Activated CD8-positive, alpha-beta T cell treated with anti-CD3 and anti-CD28 coated beads, Interleukin-2, amount 10 ng/mL, durations not matched to agents 7 days and 5 days (primary cell): ENCODE measurements at regions not wholly inside any gene's neighbourhood (a gene's known extent, or its start where the extent isn't known, plus 50 kb on each side); places are given as distances from the start of the nearest gene placed in this dataset.
"Not testable (repeated sequence)": the region's sequence is repeated elsewhere in the genome, so short reads cannot be mapped to it uniquely, and the experiment has no call there.

ENCODE experiments used
- ATAC-seq: fragments of 150-1000 bp; cut with Tn5 transposase; one replicate; pipeline ENCODE4 v1.10.0; 2021; ENCODE audit warnings: moderate library complexity
- CTCF ChIA-PET: fragments of 350-600 bp; sonication (Branson Sonifier 250); formaldehyde crosslinking; loops from one replicate; lab custom pipeline; 2021; ENCODE audit warnings: antibody characterized with exemption; lab: Charles Lee
- POLR2A ChIA-PET: fragments of 350-600 bp; sonication (Branson Sonifier 250); formaldehyde crosslinking; loops from one replicate; lab custom pipeline; 2021; ENCODE audit warnings: antibody characterized with exemption; lab: Charles Lee
- DNase-seq: peaks from one replicate; pipeline ENCODE4 v3.0.0-alpha.2; 2020
- H3K27ac Mint-ChIP-seq: one replicate; pipeline ENCODE4 v1.8.0; 2021; ENCODE audit warnings: mild to moderate bottlenecking, mixed read lengths
- H3K27me3 Mint-ChIP-seq: one replicate; pipeline ENCODE4 v1.8.0; 2021; ENCODE audit warnings: low read depth, mixed read lengths
- H3K36me3 Mint-ChIP-seq: one replicate; pipeline ENCODE4 v1.8.0; 2021; ENCODE audit warnings: low read depth, mixed read lengths
- H3K4me1 Mint-ChIP-seq: one replicate; pipeline ENCODE4 v1.8.0; 2021; ENCODE audit warnings: low read depth, mixed read lengths
- H3K4me3 Mint-ChIP-seq: one replicate; pipeline ENCODE4 v1.8.0; 2021; ENCODE audit warnings: mild to moderate bottlenecking, mixed read lengths
- H3K9me3 Mint-ChIP-seq: one replicate; pipeline ENCODE4 v1.8.0; 2022; ENCODE audit warnings: mixed read lengths; ENCODE audit not compliant: insufficient read depth

DNA sequence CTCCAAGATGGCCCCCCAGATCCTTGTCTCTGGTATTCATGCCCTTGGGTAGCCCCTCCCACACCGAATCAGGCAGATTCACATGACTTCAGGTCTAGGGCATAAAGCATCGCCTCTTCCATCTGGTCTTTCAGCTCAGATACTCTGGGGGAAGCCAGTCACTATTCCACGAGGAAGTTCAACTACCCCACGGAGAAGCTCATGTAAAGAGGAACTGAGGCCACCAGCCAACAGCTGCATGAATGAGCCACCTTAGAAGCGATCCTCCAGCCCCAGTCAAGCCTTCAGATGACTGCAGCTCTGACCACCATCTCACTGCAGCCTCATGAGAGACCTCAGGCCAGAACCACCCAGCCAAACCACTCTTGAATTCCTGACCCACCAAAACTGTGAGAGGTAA, 54.1 kb downstream of the SOCS3 start:
- ChIA-PET CTCF (no interaction called here), POLR2A (no interaction called here)
- peaks cover 6% of the 10 kb centered on the region for H3K4me1 Mint-ChIP-seq
- peaks cover 10% of the 10 kb centered on the region for H3K9me3 Mint-ChIP-seq
- DNase-seq, result no peak
- H3K36me3 Mint-ChIP-seq, result no peaks in the 10 kb centered on the region
- no peak overlapping the region for H3K4me3 Mint-ChIP-seq
- H3K27ac Mint-ChIP-seq, result no peak overlapping the region
- no peak for ATAC-seq
- H3K27me3 Mint-ChIP-seq, result peaks cover 2% of the 10 kb centered on the region

DNA sequence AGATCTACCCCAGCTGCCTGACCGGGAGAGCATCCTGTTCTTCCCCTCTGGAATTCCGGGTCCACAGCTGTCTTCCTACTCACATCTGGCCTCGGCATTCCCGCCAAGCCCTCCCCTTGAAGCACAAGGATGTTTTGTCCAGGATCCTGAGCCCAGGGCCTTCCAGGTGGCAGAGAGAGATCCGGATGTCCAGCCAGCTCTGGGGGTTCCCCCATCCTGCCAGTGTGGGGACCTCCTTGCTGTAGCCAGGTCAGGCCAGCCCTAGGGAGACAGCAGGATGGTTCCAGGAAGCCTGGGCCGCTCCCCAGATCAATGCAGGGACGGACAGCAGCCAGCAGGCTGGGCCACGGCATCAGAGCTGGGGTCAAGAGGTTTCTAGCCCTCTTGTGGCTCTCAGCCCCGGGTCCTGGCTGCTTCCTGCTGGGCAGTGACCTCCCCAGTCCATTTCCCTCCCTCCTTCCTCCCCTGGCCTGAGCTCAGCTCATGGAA, 55.3 kb downstream of the SOCS3 start:
- no peaks in the 10 kb centered on the region for H3K36me3 Mint-ChIP-seq
- ChIA-PET CTCF (no interaction called here), POLR2A (no interaction called here)
- no peak overlapping the region for H3K27ac Mint-ChIP-seq
- H3K9me3 Mint-ChIP-seq, result peaks cover 10% of the 10 kb centered on the region
- peaks cover 7% of the 10 kb centered on the region for H3K4me1 Mint-ChIP-seq
- H3K4me3 Mint-ChIP-seq, result no peak overlapping the region
- no peak for ATAC-seq
- H3K27me3 Mint-ChIP-seq, result peaks cover 2% of the 10 kb centered on the region
- DNase-seq, result no peak

DNA sequence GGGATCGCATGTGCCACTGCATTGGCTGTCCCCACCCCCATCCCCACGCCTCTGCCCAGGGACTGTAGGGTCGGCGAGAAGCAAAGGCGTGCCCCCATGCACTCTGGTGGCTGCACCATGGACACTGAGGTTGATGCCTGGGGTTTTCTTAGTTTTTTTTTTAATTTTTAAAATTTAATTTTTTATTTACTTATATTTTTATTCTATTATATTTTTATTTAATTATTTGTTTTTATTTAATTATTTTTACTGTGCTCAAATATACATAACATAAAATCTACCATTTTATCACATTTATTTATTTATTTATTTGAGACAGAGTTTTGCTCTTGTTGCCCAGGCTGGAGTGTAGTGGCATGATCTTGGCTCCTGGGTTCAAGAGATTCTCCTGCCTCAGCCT, 57.4 kb downstream of the SOCS3 start:
- H3K27ac Mint-ChIP-seq, result no peak overlapping the region
- H3K27me3 Mint-ChIP-seq, result peaks cover 2% of the 10 kb centered on the region
- ATAC-seq, result no peak
- H3K4me1 Mint-ChIP-seq, result peaks cover 7% of the 10 kb centered on the region
- POLR2A ChIA-PET, result no interaction called here
- no peak overlapping the region for H3K4me3 Mint-ChIP-seq
- H3K9me3 Mint-ChIP-seq, result peaks cover 10% of the 10 kb centered on the region
- H3K36me3 Mint-ChIP-seq, result no peaks in the 10 kb centered on the region
- CTCF ChIA-PET, result interaction anchor here (2.1 kb wide), 1 partner anchor 119 kb away, joined by 6 read pairs; no protein-coding TSS in a partner anchor
- DNase-seq, result no peak

DNA sequence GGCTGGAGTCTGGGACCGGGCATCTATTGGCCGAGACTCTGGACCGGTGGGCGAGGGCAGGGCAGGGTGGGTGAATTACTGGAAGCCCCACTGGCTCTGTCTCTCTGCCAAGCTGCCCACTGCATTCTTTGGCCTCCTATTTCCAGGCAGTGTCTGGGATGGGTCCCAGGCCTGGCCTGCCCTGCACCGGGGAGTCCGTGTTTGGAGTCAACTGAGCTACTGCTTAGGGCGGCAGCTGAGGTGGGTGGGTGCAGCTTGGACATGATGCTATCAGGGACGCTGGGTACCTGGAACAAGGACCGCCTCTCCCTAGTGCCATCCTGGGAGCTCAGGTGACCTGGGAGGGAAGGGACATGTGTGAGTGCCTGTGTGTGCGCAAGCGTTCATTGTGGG, 58.1 kb downstream of the SOCS3 start:
- no peak overlapping the region for H3K4me3 Mint-ChIP-seq
- DNase-seq (no peak), ATAC-seq (no peak)
- H3K36me3 Mint-ChIP-seq, result no peaks in the 10 kb centered on the region
- peaks cover 2% of the 10 kb centered on the region for H3K27me3 Mint-ChIP-seq
- H3K27ac Mint-ChIP-seq, result no peak overlapping the region
- H3K9me3 Mint-ChIP-seq, result peaks cover 5% of the 10 kb centered on the region
- H3K4me1 Mint-ChIP-seq, result peaks cover 9% of the 10 kb centered on the region
- ChIA-PET CTCF (interaction anchor here (2.1 kb wide), 1 partner anchor 120 kb away, joined by 6 read pairs; no protein-coding TSS in a partner anchor), POLR2A (no interaction called here)

DNA sequence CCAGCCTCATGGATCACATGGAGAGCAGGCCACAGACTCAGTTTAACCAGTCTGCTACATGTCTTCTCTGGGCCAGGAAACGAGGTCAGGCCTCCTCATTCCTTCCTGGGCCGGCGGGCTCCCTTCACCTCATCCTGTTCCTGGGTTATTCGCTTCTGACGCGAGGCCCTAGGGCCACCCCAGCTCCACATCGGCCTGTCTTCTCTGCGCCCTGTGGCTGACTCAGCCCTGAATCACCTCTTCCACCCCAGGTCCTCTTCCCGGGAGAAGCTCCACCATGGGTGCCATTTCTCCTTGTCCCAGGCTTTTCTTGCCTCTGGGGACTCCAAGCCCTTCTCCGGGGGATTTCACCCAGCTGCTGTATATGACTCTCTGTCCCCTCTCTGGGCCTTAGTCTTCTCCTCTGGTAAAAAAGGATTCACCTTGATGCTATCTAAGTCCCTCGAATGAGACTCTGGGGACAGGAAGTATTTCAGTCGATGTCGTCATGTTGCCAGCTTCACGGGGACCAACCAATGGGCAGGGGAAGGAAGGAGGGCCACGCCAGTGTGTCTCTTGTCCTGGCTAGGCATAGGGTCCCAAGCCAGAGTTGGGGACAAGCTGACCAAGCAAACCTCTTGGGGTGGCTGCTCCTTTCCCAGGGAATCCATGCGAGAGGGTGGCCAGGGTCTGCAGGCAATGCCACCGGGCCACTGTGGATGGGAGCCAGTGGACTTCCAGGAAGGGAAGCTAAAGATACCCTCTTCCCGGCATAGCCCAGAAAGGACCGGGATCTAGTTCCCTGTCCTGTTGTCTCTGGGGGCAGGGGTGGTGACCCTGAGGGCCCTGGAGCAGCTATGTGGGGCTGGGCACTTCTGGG, 58.7 kb downstream of the SOCS3 start:
- no peak for DNase-seq
- H3K4me3 Mint-ChIP-seq, result no peak overlapping the region
- peaks cover 1% of the 10 kb centered on the region for H3K9me3 Mint-ChIP-seq
- H3K36me3 Mint-ChIP-seq, result no peaks in the 10 kb centered on the region
- peaks cover 9% of the 10 kb centered on the region for H3K4me1 Mint-ChIP-seq
- CTCF ChIA-PET, result interaction anchor here (2.1 kb wide), 1 partner anchor 121 kb away, joined by 6 read pairs; no protein-coding TSS in a partner anchor
- peaks cover 2% of the 10 kb centered on the region for H3K27me3 Mint-ChIP-seq
- no peak overlapping the region for H3K27ac Mint-ChIP-seq
- POLR2A ChIA-PET, result no interaction called here
- no peak for ATAC-seq

DNA sequence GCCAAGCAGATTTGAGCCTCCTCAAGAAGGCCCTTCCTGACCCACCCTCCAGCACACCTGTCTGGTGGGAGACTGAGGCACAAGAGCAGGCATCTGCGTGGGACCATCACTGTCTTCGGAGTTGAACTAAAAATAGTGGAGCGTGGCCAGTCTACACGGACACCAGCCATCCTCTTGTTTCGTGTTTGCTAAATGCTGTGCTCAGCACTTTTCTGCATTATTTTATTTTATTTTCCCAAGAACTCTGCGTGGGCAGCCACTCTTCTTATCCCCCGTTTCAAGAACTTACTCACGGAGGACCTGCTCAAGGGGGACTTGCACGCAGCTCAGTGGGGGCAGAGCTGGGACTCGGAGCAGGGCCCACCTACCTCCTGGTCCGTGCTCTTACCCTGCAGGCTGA, 60.8 kb downstream of the SOCS3 start:
- no peaks in the 10 kb centered on the region for H3K36me3 Mint-ChIP-seq
- no peak for DNase-seq
- no peak overlapping the region for H3K27ac Mint-ChIP-seq

DNA sequence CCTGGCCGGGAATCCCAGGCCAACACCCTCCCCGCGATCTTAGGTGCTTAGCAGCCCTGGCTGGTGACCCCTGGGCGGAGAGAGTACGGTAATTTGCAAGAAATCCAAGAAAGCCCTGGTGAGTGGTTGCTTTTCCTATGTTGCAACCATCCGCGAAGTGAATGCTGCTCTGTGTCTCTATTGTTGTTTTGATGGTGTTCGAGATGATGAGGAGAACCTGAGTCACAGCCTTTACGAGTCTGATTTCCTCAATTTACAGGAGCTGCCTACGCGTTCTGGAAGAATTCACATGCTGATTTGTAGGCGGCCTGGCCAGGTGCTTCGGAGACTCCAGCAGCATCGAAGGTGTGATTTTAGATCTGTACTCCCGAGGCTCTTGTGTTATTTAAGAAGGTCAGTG, 63.3 kb downstream of the TMEM235 start:
- H3K9me3 Mint-ChIP-seq, result no peaks in the 10 kb centered on the region
- POLR2A ChIA-PET, result no interaction called here
- DNase-seq (no peak), ATAC-seq (no peak)
- H3K27ac Mint-ChIP-seq, result no peak overlapping the region
- CTCF ChIA-PET, result no interaction called here
- peaks cover 2% of the 10 kb centered on the region for H3K4me1 Mint-ChIP-seq
- H3K36me3 Mint-ChIP-seq, result no peaks in the 10 kb centered on the region
- H3K27me3 Mint-ChIP-seq, result no peaks in the 10 kb centered on the region
- no peak overlapping the region for H3K4me3 Mint-ChIP-seq

More for the DNA sequence above, 60.8 kb downstream of the SOCS3 start:
- ChIA-PET CTCF (interaction anchor here (0.9 kb wide), 1 partner anchor 410 kb away, joined by 3 read pairs; no protein-coding TSS in a partner anchor), POLR2A (interaction anchor here (1.0 kb wide), 1 partner anchor 18 kb away, joined by 3 read pairs; no protein-coding TSS in a partner anchor)
- no peaks in the 10 kb centered on the region for H3K9me3 Mint-ChIP-seq
- no peak for ATAC-seq
- H3K27me3 Mint-ChIP-seq, result no peaks in the 10 kb centered on the region
- peaks cover 9% of the 10 kb centered on the region for H3K4me1 Mint-ChIP-seq
- no peak overlapping the region for H3K4me3 Mint-ChIP-seq

DNA sequence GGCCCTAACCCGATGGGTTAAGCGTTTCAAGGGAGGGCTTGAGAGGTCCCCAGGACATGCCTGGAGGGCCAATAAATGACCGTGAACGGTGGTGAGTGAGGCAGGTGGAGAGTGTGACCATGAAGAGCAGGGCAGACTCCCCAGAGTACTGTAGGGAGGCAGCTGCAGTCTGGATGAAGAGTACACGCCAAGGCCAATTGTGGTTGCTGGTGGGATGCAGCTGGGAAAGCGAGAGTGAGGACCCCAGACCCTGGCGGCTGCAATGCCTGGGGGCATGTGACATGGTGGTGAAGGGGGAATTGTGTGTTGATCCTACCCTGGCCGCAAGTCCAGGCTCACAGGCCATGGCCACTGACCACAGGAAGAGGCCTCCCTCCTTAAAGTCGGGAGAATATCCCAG, 62.9 kb downstream of the TMEM235 start:
- CTCF ChIA-PET, result no interaction called here
- Mint-ChIP-seq H3K27ac (no peak overlapping the region), H3K9me3 (no peaks in the 10 kb centered on the region), H3K36me3 (no peaks in the 10 kb centered on the region), H3K4me3 (no peak overlapping the region), H3K27me3 (no peaks in the 10 kb centered on the region), H3K4me1 (peaks cover 2% of the 10 kb centered on the region)
- POLR2A ChIA-PET, result no interaction called here
- ATAC-seq, result no peak
- DNase-seq, result no peak

DNA sequence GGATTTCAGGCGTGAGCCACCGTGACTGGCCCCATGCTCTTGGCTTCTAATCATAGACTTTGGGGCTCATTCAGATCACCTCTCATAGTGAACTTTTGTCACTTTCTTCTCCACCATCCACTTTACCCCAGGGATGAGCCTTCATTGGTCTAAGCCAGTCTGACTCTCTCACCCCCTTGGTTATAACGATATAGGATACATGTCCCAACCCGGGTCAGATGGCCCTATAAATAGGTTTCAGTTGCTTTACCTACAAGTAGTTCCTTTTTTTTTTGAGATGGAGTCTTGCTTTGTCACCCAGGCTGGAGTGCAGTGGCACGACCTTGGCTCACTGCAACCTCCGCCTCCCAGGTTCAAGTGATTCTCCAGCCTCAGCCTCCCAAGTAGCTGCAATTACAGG, 61.7 kb downstream of the TMEM235 start:
- H3K9me3 Mint-ChIP-seq, H3K4me3 Mint-ChIP-seq, DNase-seq, POLR2A ChIA-PET, H3K4me1 Mint-ChIP-seq, H3K27me3 Mint-ChIP-seq, H3K27ac Mint-ChIP-seq, ATAC-seq, H3K36me3 Mint-ChIP-seq: not testable (repeated sequence)
- CTCF ChIA-PET, result interaction anchor here (2.0 kb wide), 1 partner anchor 128 kb away, joined by 6 read pairs; no protein-coding TSS in a partner anchor

DNA sequence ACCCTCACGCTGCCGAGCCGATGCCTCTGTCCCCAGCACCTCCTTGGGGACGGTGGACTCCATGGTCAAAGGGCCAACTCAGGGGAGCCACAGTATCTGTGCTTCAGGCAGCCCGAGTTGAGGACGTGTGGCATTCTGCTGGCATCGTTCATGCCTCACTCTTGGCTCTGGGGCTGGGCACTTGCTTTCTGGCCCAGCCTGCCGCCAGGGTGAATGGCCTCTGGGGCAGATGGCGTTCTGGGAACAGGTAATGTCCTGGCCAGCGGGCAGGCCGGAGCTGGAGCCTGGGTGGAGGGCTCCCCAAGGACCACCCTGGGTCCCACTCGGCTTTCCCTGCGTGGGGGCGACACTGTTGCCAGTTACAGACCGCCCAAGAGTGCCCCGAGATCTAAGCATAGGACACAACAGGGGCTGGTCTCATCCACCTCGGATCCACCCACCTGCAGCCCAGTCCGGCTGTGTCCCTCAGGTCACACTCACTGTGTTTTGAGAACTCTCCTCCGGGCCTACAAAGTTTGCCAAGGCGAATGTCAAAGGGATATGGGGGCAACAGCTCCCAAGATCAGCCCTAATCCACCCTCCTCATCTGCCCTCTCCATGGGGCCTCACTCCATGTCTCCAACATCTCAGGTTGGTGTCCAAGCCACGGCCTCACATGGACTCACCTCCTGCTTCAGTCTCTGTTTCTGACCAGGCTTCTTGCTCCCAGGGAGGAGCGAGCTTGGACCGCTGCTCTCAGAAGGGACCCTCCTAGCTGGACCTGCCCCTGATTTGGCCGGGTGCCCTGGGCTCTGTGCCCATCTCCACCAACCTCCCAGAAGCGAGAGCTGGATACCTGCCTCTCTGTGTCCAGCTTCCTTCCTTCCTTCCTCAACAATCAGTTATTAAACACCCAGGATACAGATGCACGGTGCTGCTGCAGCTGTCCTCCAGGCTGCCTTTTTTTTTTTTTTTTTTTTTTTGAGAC, 60.8 kb downstream of the TMEM235 start:
- H3K27ac Mint-ChIP-seq, result no peak overlapping the region
- H3K4me3 Mint-ChIP-seq, result no peak overlapping the region
- no peaks in the 10 kb centered on the region for H3K9me3 Mint-ChIP-seq
- H3K36me3 Mint-ChIP-seq, result no peaks in the 10 kb centered on the region
- ChIA-PET CTCF (interaction anchor here (0.6 to 2.0 kb wide), 3 partner anchors 9 to 158 kb away, joined by 3 to 6 read pairs (median 3); no protein-coding TSS in a partner anchor), POLR2A (no interaction called here)
- DNase-seq, result no peak
- no peaks in the 10 kb centered on the region for H3K4me1 Mint-ChIP-seq
- no peak for ATAC-seq
- no peaks in the 10 kb centered on the region for H3K27me3 Mint-ChIP-seq

DNA sequence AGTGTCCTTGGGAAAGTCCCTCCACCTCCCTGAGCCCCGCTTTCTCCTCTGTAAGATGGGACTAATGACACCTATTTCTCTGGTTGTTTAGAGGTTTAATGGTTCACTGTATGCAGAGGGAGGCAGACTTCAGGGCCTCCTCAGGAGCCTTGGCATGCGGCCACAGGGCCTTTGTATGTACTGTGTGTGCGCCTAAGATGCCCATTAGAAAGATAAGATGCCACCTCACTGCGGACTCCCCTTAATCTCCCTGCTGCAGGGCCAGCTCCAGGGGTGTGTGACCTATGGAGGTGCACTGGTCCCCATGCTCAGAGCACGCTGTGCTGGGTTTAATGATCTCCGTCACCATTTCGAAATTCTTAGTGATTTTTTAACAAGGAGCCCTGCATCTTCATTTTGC, 59.3 kb downstream of the TMEM235 start:
- CTCF ChIA-PET, result interaction anchor here (0.6 to 1.7 kb wide), 3 partner anchors 66 to 454 kb away, joined by 3 to 9 read pairs (median 5); no protein-coding TSS in a partner anchor
- Mint-ChIP-seq H3K4me1 (no peaks in the 10 kb centered on the region), H3K4me3 (no peak overlapping the region), H3K9me3 (no peaks in the 10 kb centered on the region), H3K36me3 (no peaks in the 10 kb centered on the region), H3K27ac (no peak overlapping the region), H3K27me3 (no peaks in the 10 kb centered on the region)
- ATAC-seq, result no peak
- POLR2A ChIA-PET, result no interaction called here
- no peak for DNase-seq
